SU-DHL-6 (cell line): ENCODE measurements at regions not wholly inside any gene's neighbourhood (a gene's known extent, or its start where the extent isn't known, plus 50 kb on each side); places are given as distances from the start of the nearest gene placed in this dataset.

Experiments
- CTCF ChIP-seq: fragments of 200-600 bp; sonication (generic); IDR thresholded peaks from one replicate; pipeline ENCODE4 v1.5.1; 2017; ENCODE audit warnings: antibody characterized with exemption, mild to moderate bottlenecking, low read length, moderate library complexity; ENCODE audit not compliant: insufficient read depth, poor library complexity, severe bottlenecking
- EZH2phosphoT487 ChIP-seq: fragments of 200-600 bp; sonication (generic), shearing (Covaris generic); conservative IDR thresholded peaks from 2 replicates; pipeline ENCODE4 v1.6.1; 2018; ENCODE audit warnings: mild to moderate bottlenecking, antibody characterized with exemption, low read length, moderate library complexity, mixed read lengths

GRCh38 chr18:73684647-73685046 lies 463.0 kb downstream of the FBXO15 start:
- TF ChIP-seq EZH2phosphoT487 = no peak
- TF ChIP-seq CTCF = no peak
